ENCODE measurements at regions not wholly inside any gene's neighbourhood (a gene's known extent, or its start where the extent isn't known, plus 50 kb on each side); places are given as distances from the start of the nearest gene placed in this dataset.

DNA sequence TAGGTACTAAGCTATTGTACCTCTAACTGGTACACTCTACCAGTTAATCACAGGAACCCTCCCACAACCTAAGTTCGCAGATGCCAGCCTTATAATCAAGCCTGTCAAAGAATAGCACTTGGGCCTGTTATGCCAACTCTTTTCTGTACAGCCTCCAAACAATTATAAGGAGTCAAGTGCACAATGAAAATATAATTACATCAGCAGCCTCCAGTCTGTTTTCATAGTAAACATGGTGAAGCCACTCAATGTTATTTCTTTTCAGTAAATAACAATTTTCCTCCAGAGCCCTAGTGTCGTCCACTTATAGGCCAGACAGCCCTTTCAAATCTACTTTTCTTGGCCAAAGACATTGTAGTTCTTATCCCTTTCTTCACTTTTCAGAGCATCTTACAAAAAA, 82.7 kb upstream of the CARMIL1 start:
- TF ChIP-seq, protein P1, sequence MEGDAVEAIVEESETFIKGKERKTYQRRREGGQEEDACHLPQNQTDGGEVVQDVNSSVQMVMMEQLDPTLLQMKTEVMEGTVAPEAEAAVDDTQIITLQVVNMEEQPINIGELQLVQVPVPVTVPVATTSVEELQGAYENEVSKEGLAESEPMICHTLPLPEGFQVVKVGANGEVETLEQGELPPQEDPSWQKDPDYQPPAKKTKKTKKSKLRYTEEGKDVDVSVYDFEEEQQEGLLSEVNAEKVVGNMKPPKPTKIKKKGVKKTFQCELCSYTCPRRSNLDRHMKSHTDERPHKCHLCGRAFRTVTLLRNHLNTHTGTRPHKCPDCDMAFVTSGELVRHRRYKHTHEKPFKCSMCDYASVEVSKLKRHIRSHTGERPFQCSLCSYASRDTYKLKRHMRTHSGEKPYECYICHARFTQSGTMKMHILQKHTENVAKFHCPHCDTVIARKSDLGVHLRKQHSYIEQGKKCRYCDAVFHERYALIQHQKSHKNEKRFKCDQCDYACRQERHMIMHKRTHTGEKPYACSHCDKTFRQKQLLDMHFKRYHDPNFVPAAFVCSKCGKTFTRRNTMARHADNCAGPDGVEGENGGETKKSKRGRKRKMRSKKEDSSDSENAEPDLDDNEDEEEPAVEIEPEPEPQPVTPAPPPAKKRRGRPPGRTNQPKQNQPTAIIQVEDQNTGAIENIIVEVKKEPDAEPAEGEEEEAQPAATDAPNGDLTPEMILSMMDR (conservative IDR thresholded peaks at IDR 0.05): no peak
- no peak for TF ChIP-seq EZH2 (IDR thresholded peaks at IDR 0.05; ENCODE audit: low read depth)

All from PC-9 (cell line).